Prostate gland (tissue), 2 donors: ENCODE measurements at regions not wholly inside any gene's neighbourhood (a gene's known extent, or its start where the extent isn't known, plus 50 kb on each side); places are given as distances from the start of the nearest gene placed in this dataset.
"Not testable (repeated sequence)": the region's sequence is repeated elsewhere in the genome, so short reads cannot be mapped to it uniquely, and the experiment has no call there.

Experiments used
- DNase-seq: peaks from one replicate; pipeline ENCODE4 v3.0.0-alpha.2; 2019; ENCODE audit warnings: low spot score
- H3K27ac ChIP-seq, 2 donors: fragments of 200-600 bp; sonication (generic); 2 replicates each; pipeline ENCODE4 v1.5.1; 2017 to 2019
- H3K27me3 ChIP-seq: fragments of 200-600 bp; sonication (generic); replicated peaks from 2 replicates; pipeline ENCODE4 v1.5.1; 2019; ENCODE audit not compliant: insufficient read depth
- H3K36me3 ChIP-seq, 2 donors: fragments of 200-600 bp; sonication (generic); 1 replicate in 1 of 2; 2 replicates in 1 of 2; pipeline versions ENCODE4 v1.5.1 to v1.8.1; 2017 to 2019
- H3K4me1 ChIP-seq: fragments of 200-600 bp; sonication (generic); replicated peaks from 2 replicates; pipeline ENCODE4 v1.5.1; 2019
- H3K4me3 ChIP-seq, 2 donors: fragments of 200-600 bp; sonication (generic); 2 replicates each; pipeline ENCODE4 v1.5.1; 2017 to 2019
- H3K9me3 ChIP-seq: fragments of 200-600 bp; sonication (generic); 2 replicates; pipeline ENCODE4 v1.5.1; 2017
- POLR2A ChIP-seq: fragments of 450-650 bp; IDR thresholded peaks from one replicate; pipeline ENCODE4 v1.6.1; 2016; ENCODE audit warnings: antibody characterized with exemption, mild to moderate bottlenecking
- POLR2AphosphoS5 ChIP-seq: sonication (generic); formaldehyde crosslinking; IDR thresholded peaks from one replicate; pipeline ENCODE4 v1.6.1; 2017; ENCODE audit warnings: antibody characterized with exemption
- WGBS: methylation state at CpG from one replicate; pipeline ENCODE4 v1.1.5; 2018; 5-methylcytosine and 5-hydroxymethylcytosine counted together
- intact Hi-C: fragments of 100-400 bp; cut with DNase I; formaldehyde crosslinking; loops from one replicate; pipeline ENCODE4 v1.14.2; 2022
- TF ChIP-seq, protein P1 (sequence below), 4 experiments: fragments of 200-600 bp in 2 of 4; fragments of 450-650 bp in 2 of 4; sonication (generic) in 2 of 4; IDR thresholded peaks; 1 replicate in 3 of 4; 2 replicates in 1 of 4; pipeline ENCODE4 v1.5.1; 2016 to 2019; ENCODE audit warnings: antibody characterized with exemption in 4 of 4, mild to moderate bottlenecking in 2 of 4, moderate library complexity in 2 of 4

GRCh38 chr7:17581301-17581700 lies 282.8 kb downstream of the AHR start:
- no peak overlapping the region for H3K4me3 ChIP-seq
- WGBS, result 91% methylated on average over 1 of the region's 1 CpG
- no peak for DNase-seq
- no peak for TF ChIP-seq POLR2A
- TF ChIP-seq POLR2AphosphoS5, result no peak
- TF ChIP-seq, protein P1, sequence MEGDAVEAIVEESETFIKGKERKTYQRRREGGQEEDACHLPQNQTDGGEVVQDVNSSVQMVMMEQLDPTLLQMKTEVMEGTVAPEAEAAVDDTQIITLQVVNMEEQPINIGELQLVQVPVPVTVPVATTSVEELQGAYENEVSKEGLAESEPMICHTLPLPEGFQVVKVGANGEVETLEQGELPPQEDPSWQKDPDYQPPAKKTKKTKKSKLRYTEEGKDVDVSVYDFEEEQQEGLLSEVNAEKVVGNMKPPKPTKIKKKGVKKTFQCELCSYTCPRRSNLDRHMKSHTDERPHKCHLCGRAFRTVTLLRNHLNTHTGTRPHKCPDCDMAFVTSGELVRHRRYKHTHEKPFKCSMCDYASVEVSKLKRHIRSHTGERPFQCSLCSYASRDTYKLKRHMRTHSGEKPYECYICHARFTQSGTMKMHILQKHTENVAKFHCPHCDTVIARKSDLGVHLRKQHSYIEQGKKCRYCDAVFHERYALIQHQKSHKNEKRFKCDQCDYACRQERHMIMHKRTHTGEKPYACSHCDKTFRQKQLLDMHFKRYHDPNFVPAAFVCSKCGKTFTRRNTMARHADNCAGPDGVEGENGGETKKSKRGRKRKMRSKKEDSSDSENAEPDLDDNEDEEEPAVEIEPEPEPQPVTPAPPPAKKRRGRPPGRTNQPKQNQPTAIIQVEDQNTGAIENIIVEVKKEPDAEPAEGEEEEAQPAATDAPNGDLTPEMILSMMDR (IDR thresholded peaks at IDR 0.05), result no peak
- no peaks in the 10 kb centered on the region for H3K36me3 ChIP-seq
- H3K27me3 ChIP-seq, result no peaks in the 10 kb centered on the region
- H3K27ac ChIP-seq, result no peak overlapping the region
- intact Hi-C loops, result no loop called here
- H3K4me1 ChIP-seq, result no peaks in the 10 kb centered on the region
- no peaks in the 10 kb centered on the region for H3K9me3 ChIP-seq

GRCh38 chr7:17582696-17583095 lies 284.2 kb downstream of the AHR start:
- H3K27me3 ChIP-seq, H3K4me3 ChIP-seq, H3K36me3 ChIP-seq, H3K27ac ChIP-seq, DNase-seq, H3K9me3 ChIP-seq, H3K4me1 ChIP-seq, intact Hi-C loops: not testable (repeated sequence)
- 90% methylated on average over 2 of the region's 2 CpGs for WGBS

- intact Hi-C loops, result no loop called here
- Histone ChIP-seq H3K4me3 (no peak overlapping the region), H3K4me1 (no peaks in the 10 kb centered on the region), H3K27ac (no peak overlapping the region), H3K36me3 (no peaks in the 10 kb centered on the region), H3K9me3 (no peaks in the 10 kb centered on the region), H3K27me3 (no peaks in the 10 kb centered on the region)
- TF ChIP-seq POLR2AphosphoS5, result no peak
- TF ChIP-seq, protein P1 (IDR thresholded peaks at IDR 0.05), result no peak
- TF ChIP-seq POLR2A, result no peak
- 100% methylated on average over 1 of the region's 1 CpG for WGBS
- DNase-seq, result no peak
These were observed 285.3 kb downstream of the AHR start for GRCh38 chr7:17583786-17584185.

- intact Hi-C loops, result no loop called here
- no peak overlapping the region for H3K4me3 ChIP-seq
- no peaks in the 10 kb centered on the region for H3K9me3 ChIP-seq
- WGBS, result 68% methylated on average over 1 of the region's 1 CpG
- H3K4me1 ChIP-seq, result no peaks in the 10 kb centered on the region
- H3K27ac ChIP-seq, result no peak overlapping the region
- no peaks in the 10 kb centered on the region for H3K27me3 ChIP-seq
- H3K36me3 ChIP-seq, result no peaks in the 10 kb centered on the region
- no peak for TF ChIP-seq POLR2AphosphoS5
- DNase-seq, result no peak
These were observed 286.4 kb downstream of the AHR start for GRCh38 chr7:17584822-17585221.

DNA sequence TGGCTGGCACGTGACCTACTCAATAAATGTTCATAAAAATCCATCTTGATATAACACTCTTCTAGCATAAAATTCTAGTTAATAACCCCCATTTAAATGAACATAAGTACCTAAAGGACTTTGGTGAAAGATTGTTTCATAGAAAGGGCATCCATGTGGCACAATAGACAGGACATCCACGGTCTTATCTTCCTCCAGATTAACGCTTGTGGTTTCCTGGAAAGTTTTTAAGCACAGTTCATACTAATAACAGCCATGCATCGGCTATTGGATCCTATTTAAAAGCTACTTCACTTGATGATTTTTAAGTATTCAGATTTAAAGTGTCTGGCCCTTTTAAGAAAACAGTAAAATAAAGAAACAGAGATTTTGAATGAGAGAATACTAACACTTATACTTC lies 288.3 kb downstream of the AHR start:
- no peak for DNase-seq
- no peaks in the 10 kb centered on the region for H3K27me3 ChIP-seq

DNA sequence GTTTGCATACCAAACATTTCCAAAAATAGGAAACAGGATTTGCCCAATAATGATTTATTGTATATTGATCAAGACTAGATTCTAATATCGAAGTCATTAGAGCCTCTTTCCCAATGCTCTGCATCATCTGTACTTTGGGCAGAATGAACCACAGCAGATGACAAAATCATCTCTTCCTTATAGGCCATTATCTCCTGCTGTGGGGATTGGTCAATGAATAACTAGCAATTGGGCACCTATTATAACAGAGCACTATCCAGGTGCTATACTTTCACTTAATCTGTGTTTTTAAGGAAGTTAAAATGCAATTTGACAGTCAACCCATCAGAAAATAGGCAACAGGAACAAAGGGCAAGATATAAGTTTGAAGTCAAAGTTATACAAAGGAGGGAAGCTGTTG lies 290.3 kb downstream of the AHR start:
- Histone ChIP-seq H3K4me3 (no peak overlapping the region), H3K4me1 (no peaks in the 10 kb centered on the region), H3K27me3 (no peaks in the 10 kb centered on the region), H3K9me3 (no peaks in the 10 kb centered on the region), H3K36me3 (no peaks in the 10 kb centered on the region), H3K27ac (no peak overlapping the region)
- DNase-seq, result no peak
- intact Hi-C loops, result no loop called here
- WGBS, result 97% methylated on average over 1 of the region's 1 CpG
- TF ChIP-seq POLR2AphosphoS5, result no peak
- TF ChIP-seq POLR2A, result no peak
- TF ChIP-seq, protein P1 (IDR thresholded peaks at IDR 0.05), result no peak

More for the DNA sequence above, 288.3 kb downstream of the AHR start:
- Histone ChIP-seq H3K4me3 (no peak overlapping the region), H3K36me3 (no peaks in the 10 kb centered on the region), H3K27ac (no peak overlapping the region), H3K9me3 (no peaks in the 10 kb centered on the region), H3K4me1 (no peaks in the 10 kb centered on the region)
- 75% methylated on average over 4 of the region's 4 CpGs for WGBS
- TF ChIP-seq, protein P1 (IDR thresholded peaks at IDR 0.05), result no peak
- no peak for TF ChIP-seq POLR2A
- no peak for TF ChIP-seq POLR2AphosphoS5
- intact Hi-C loops, result no loop called here
